CD14-positive monocyte (primary cell): ENCODE measurements at regions not wholly inside any gene's neighbourhood (a gene's known extent, or its start where the extent isn't known, plus 50 kb on each side); places are given as distances from the start of the nearest gene placed in this dataset.

Source experiments
- DNase-seq, 3 donors: peaks; one replicate each; pipeline ENCODE4 v3.0.0-alpha.2; 2011 to 2022
- H2AFZ ChIP-seq: 2 replicates; pipeline ENCODE4 v1.6.0; 2012; ENCODE audit warnings: mild to moderate bottlenecking, low read depth, low read length, inconsistent platforms; ENCODE audit not compliant: insufficient read depth, poor library complexity, severe bottlenecking
- H3K27ac ChIP-seq, 2 donors: 1 replicate in 1 of 2; 2 replicates in 1 of 2; pipeline ENCODE4 v1.5.1; 2012 to 2013; ENCODE audit warnings: low read length in 2 of 2, control low read depth in 1 of 2, inconsistent platforms in 1 of 2, low read depth in 1 of 2, mild to moderate bottlenecking in 1 of 2
- H3K27me3 ChIP-seq, 2 donors: one replicate each; pipeline versions ENCODE4 v1.6.0 to v1.6.1; 2011 to 2013; ENCODE audit warnings: low read length in 2 of 2; ENCODE audit not compliant: control insufficient read depth in 2 of 2, insufficient read depth in 2 of 2
- H3K36me3 ChIP-seq, 2 donors: replicated peaks in 1 of 2; 1 replicate in 1 of 2; 2 replicates in 1 of 2; pipeline versions ENCODE4 v1.5.1 to v1.6.1; 2012 to 2013; ENCODE audit warnings: low read length in 2 of 2, control low read depth in 1 of 2, inconsistent platforms in 1 of 2, mild to moderate bottlenecking in 1 of 2; ENCODE audit not compliant: insufficient read depth in 2 of 2, control insufficient read depth in 1 of 2
- H3K4me1 ChIP-seq, 2 donors: 1 replicate in 1 of 2; 2 replicates in 1 of 2; pipeline versions ENCODE4 v1.5.1 to v1.6.1; 2012 to 2013; ENCODE audit warnings: low read length in 2 of 2, control low read depth in 1 of 2, inconsistent platforms in 1 of 2, mild to moderate bottlenecking in 1 of 2, moderate library complexity in 1 of 2; ENCODE audit not compliant: insufficient read depth in 2 of 2, control insufficient read depth in 1 of 2
- H3K4me2 ChIP-seq: replicated peaks from 2 replicates; pipeline ENCODE3; 2012; ENCODE audit warnings: low read length, moderate library complexity, mild to moderate bottlenecking; ENCODE audit not compliant: poor library complexity, severe bottlenecking; ENCODE audit errors: extremely low read depth
- H3K4me3 ChIP-seq, 3 experiments: fragments of 200-600 bp in 1 of 3; sonication (generic) in 1 of 3; replicated peaks in 1 of 3; 1 replicate in 2 of 3; 2 replicates in 1 of 3; pipeline ENCODE4 v1.5.1; 2011 to 2013; ENCODE audit warnings: low read length in 3 of 3, mild to moderate bottlenecking in 3 of 3, control low read depth in 2 of 3, low read depth in 2 of 3, inconsistent platforms in 1 of 3, moderate library complexity in 1 of 3
- H3K79me2 ChIP-seq: 2 replicates; pipeline ENCODE4 v1.6.0; 2012; ENCODE audit warnings: mild to moderate bottlenecking, control low read depth, inconsistent platforms, low read length, moderate library complexity; ENCODE audit not compliant: insufficient read depth
- H3K9ac ChIP-seq: 2 replicates; pipeline ENCODE4 v1.6.0; 2017; ENCODE audit warnings: low read length, mild to moderate bottlenecking; ENCODE audit not compliant: insufficient read depth, poor library complexity, severe bottlenecking
- H3K9me3 ChIP-seq, 2 donors: replicated peaks in 1 of 2; 1 replicate in 1 of 2; 2 replicates in 1 of 2; pipeline versions ENCODE4 v1.5.1 to v1.6.1; 2012 to 2013; ENCODE audit warnings: low read length in 2 of 2, control low read depth in 1 of 2; ENCODE audit not compliant: control insufficient read depth in 1 of 2, insufficient read depth in 1 of 2
- H4K20me1 ChIP-seq: 2 replicates; pipeline ENCODE4 v1.6.0; 2012; ENCODE audit warnings: mild to moderate bottlenecking, low read length, control low read depth, moderate library complexity; ENCODE audit not compliant: insufficient read depth
- H3K27ac Mint-ChIP-seq, 7 donors: one replicate each; pipeline ENCODE4 v1.8.0; 2020; ENCODE audit warnings: mild to moderate bottlenecking in 7 of 7, mixed read lengths in 7 of 7, moderate library complexity in 6 of 7, inconsistent platforms in 2 of 7
- H3K27me3 Mint-ChIP-seq, 3 donors: one replicate each; pipeline ENCODE4 v1.8.0; 2021 to 2022; ENCODE audit warnings: low read depth in 3 of 3, mild to moderate bottlenecking in 3 of 3, mixed read lengths in 3 of 3, moderate library complexity in 3 of 3, inconsistent platforms in 1 of 3
- H3K36me3 Mint-ChIP-seq, 2 donors: one replicate each; pipeline ENCODE4 v1.8.0; 2020; ENCODE audit warnings: mixed read lengths in 2 of 2, inconsistent platforms in 1 of 2, mild to moderate bottlenecking in 1 of 2
- H3K4me1 Mint-ChIP-seq: one replicate; pipeline ENCODE4 v1.8.0; 2020; ENCODE audit warnings: mild to moderate bottlenecking, mixed read lengths
- H3K4me3 Mint-ChIP-seq, 2 donors: one replicate each; pipeline ENCODE4 v1.8.0; 2020; ENCODE audit warnings: mild to moderate bottlenecking in 2 of 2, mixed read lengths in 2 of 2, moderate library complexity in 1 of 2
- H3K9me3 Mint-ChIP-seq, 7 donors: one replicate each; pipeline ENCODE4 v1.8.0; 2020 to 2022; ENCODE audit warnings: mixed read lengths in 7 of 7, mild to moderate bottlenecking in 6 of 7, moderate library complexity in 6 of 7, inconsistent platforms in 2 of 7
- CTCF ChIP-seq: fragments of 200-600 bp; IDR thresholded peaks from one replicate; pipeline ENCODE4 v1.8.0; 2022; ENCODE audit warnings: antibody characterized with exemption, mild to moderate bottlenecking
- WGBS: methylation state at CpG from one replicate; pipeline ENCODE4 v1.1.5; 2013; ENCODE audit warnings: missing lambda C conversion rate; ENCODE audit not compliant: insufficient coverage; 5-methylcytosine and 5-hydroxymethylcytosine counted together
- intact Hi-C, 2 donors: fragments of 100-400 bp; cut with micrococcal nuclease; formaldehyde crosslinking; loops; one replicate each; pipeline versions ENCODE4 v1.15.0 to v1.15.1; 2023

- no CpG with 5 or more reads among the region's 1 CpG for WGBS
- H3K9me3 ChIP-seq, result peaks cover 0 to 11% of the 10 kb centered on the region in 2 donors
- no peak overlapping the region for H3K4me3 Mint-ChIP-seq
- no peak overlapping the region for H3K27ac ChIP-seq
- H3K27ac Mint-ChIP-seq, result no peak overlapping the region
- no peaks in the 10 kb centered on the region for H3K4me1 Mint-ChIP-seq
- H3K9me3 Mint-ChIP-seq, result peaks cover 0 to 20% (median 13%) of the 10 kb centered on the region in 7 donors
- no peak overlapping the region for H3K4me2 ChIP-seq
- no peak for TF ChIP-seq CTCF
- no peak overlapping the region for H3K9ac ChIP-seq
- H3K4me3 ChIP-seq, result no peak overlapping the region
- H3K27me3 Mint-ChIP-seq, result peaks cover 0 to 2% (median 0%) of the 10 kb centered on the region in 3 donors
- H3K4me1 ChIP-seq, result no peaks in the 10 kb centered on the region
- H3K36me3 Mint-ChIP-seq, result no peaks in the 10 kb centered on the region
- no peaks in the 10 kb centered on the region for H3K27me3 ChIP-seq
- H4K20me1 ChIP-seq, result no peaks in the 10 kb centered on the region
- no peak overlapping the region for H2AFZ ChIP-seq
- H3K79me2 ChIP-seq, result no peaks in the 10 kb centered on the region
- no peak for DNase-seq
- H3K36me3 ChIP-seq, result no peaks in the 10 kb centered on the region
- intact Hi-C loops, result no loop called here
Observed at GRCh38 chr9:7443541-7443940, 356.0 kb downstream of the DMAC1 start.

DNA sequence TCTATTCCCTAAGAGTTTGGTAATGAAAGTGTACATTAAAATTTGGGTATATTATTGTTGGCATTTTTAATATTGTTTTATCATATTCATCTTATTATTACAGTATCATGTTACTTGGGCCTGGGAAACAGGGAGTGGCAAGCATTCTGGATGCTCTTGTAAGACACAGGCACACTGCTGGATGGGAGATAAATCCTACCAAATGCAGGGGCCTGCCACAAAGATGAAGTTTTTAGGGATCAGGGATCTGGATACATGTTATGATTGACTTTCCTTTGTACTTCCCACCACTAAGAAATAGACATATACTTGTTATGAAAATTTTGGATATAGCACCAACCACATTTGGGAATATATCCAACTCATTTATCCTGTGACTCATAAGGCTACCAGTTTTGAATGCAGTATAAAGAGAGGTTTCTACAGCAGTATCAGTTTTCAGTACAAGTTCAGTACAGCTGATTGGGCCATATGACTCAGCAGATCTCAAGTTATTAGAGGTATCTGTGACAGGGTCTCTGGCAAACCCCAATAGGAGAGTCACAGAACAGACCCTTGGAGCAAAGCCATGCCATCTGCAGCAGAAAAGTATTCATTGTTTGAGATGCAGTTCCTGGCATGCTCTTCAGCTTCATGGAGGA lies 360.1 kb downstream of the DMAC1 start:
- Histone ChIP-seq H3K4me1 (no peaks in the 10 kb centered on the region), H3K36me3 (no peaks in the 10 kb centered on the region), H3K27me3 (no peaks in the 10 kb centered on the region), H3K4me2 (no peak overlapping the region), H3K27ac (no peak overlapping the region), H4K20me1 (no peaks in the 10 kb centered on the region), H3K9ac (no peak overlapping the region), H3K4me3 (no peak overlapping the region), H3K9me3 (peaks cover 0 to 2% of the 10 kb centered on the region in 2 donors), H3K79me2 (no peaks in the 10 kb centered on the region), H2AFZ (no peak overlapping the region)
- TF ChIP-seq CTCF, result no peak
- Mint-ChIP-seq H3K4me3 (no peak overlapping the region), H3K36me3 (no peaks in the 10 kb centered on the region), H3K27ac (no peak overlapping the region), H3K27me3 (peaks cover 0 to 2% (median 0%) of the 10 kb centered on the region in 3 donors), H3K9me3 (peaks cover 0 to 20% (median 6%) of the 10 kb centered on the region in 7 donors), H3K4me1 (no peaks in the 10 kb centered on the region)
- no peak for DNase-seq
- intact Hi-C loops, result no loop called here
